ENCODE measurements at regions not wholly inside any gene's neighbourhood (a gene's known extent, or its start where the extent isn't known, plus 50 kb on each side); places are given as distances from the start of the nearest gene placed in this dataset.

DNA sequence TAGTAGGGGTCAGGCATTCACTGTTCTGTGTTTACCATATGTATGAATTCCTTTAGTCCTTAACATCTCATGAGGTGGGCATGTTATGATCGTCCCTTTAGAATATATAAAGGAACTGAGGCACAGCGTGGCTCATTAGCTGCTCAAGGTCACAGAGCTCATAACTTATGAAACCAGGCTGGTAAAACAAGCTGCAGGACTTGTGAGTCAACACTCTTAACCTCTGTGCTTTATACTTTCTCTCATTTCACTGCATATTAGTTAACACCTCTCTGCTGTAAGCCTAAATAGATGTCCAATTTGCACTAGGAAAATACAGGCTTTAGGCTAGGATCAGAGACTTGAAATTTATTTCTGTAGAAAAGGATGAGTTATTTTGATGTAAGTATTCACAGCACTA lies 180.3 kb upstream of the HDAC9 start:
- TF ChIP-seq, protein P1, sequence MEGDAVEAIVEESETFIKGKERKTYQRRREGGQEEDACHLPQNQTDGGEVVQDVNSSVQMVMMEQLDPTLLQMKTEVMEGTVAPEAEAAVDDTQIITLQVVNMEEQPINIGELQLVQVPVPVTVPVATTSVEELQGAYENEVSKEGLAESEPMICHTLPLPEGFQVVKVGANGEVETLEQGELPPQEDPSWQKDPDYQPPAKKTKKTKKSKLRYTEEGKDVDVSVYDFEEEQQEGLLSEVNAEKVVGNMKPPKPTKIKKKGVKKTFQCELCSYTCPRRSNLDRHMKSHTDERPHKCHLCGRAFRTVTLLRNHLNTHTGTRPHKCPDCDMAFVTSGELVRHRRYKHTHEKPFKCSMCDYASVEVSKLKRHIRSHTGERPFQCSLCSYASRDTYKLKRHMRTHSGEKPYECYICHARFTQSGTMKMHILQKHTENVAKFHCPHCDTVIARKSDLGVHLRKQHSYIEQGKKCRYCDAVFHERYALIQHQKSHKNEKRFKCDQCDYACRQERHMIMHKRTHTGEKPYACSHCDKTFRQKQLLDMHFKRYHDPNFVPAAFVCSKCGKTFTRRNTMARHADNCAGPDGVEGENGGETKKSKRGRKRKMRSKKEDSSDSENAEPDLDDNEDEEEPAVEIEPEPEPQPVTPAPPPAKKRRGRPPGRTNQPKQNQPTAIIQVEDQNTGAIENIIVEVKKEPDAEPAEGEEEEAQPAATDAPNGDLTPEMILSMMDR (IDR thresholded peaks at IDR 0.05), result no peak
- no peak for TF ChIP-seq USF1 (CRISPR knock-in tag; IDR thresholded peaks at IDR 0.05)
- no peak for TF ChIP-seq FOXP1 (CRISPR knock-in tag; IDR thresholded peaks at IDR 0.05; ENCODE audit: borderline replicate concordance)
- no peak for TF ChIP-seq FOXJ3 (CRISPR knock-in tag; IDR thresholded peaks at IDR 0.05; ENCODE audit: borderline replicate concordance)
- no peak for TF ChIP-seq NR2C2 (CRISPR knock-in tag; IDR thresholded peaks at IDR 0.05)
- no peak for TF ChIP-seq ZNF121 (CRISPR knock-in tag; IDR thresholded peaks at IDR 0.05)
- no peak for TF ChIP-seq CREB1 (CRISPR knock-in tag; IDR thresholded peaks at IDR 0.05)
- TF ChIP-seq, protein P2, sequence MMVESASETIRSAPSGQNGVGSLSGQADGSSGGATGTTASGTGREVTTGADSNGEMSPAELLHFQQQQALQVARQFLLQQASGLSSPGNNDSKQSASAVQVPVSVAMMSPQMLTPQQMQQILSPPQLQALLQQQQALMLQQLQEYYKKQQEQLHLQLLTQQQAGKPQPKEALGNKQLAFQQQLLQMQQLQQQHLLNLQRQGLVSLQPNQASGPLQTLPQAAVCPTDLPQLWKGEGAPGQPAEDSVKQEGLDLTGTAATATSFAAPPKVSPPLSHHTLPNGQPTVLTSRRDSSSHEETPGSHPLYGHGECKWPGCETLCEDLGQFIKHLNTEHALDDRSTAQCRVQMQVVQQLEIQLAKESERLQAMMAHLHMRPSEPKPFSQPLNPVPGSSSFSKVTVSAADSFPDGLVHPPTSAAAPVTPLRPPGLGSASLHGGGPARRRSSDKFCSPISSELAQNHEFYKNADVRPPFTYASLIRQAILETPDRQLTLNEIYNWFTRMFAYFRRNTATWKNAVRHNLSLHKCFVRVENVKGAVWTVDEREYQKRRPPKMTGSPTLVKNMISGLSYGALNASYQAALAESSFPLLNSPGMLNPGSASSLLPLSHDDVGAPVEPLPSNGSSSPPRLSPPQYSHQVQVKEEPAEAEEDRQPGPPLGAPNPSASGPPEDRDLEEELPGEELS (CRISPR knock-in tag; IDR thresholded peaks at IDR 0.05), result no peak
